Vagina (tissue), 2 donors: ENCODE measurements at regions not wholly inside any gene's neighbourhood (a gene's known extent, or its start where the extent isn't known, plus 50 kb on each side); places are given as distances from the start of the nearest gene placed in this dataset.

Experiments
- DNase-seq, 2 donors: peaks; one replicate each; pipeline ENCODE4 v3.0.0-alpha.2; 2017; ENCODE audit errors: extremely low spot score in 2 of 2
- H3K27ac ChIP-seq: fragments of 200-600 bp; sonication (generic); one replicate; pipeline ENCODE4 v1.5.1; 2019
- H3K27me3 ChIP-seq: fragments of 200-600 bp; sonication (generic); one replicate; pipeline ENCODE4 v1.5.1; 2019
- H3K36me3 ChIP-seq, 2 donors: fragments of 200-600 bp; sonication (generic); one replicate each; pipeline ENCODE4 v1.5.1; 2017 to 2019
- H3K4me1 ChIP-seq: fragments of 200-600 bp; sonication (generic); one replicate; pipeline ENCODE4 v1.5.1; 2019
- H3K4me3 ChIP-seq, 2 donors: fragments of 200-600 bp; sonication (generic); 1 replicate in 1 of 2; 2 replicates in 1 of 2; pipeline ENCODE4 v1.5.1; 2016 to 2019
- H3K9me3 ChIP-seq: fragments of 200-600 bp; sonication (generic); one replicate; pipeline ENCODE4 v1.5.1; 2019
- CTCF ChIP-seq, 3 experiments: fragments of 450-650 bp in 2 of 3; fragments of 200-600 bp in 1 of 3; sonication (generic) in 1 of 3; IDR thresholded peaks; one replicate each; pipeline ENCODE4 v1.5.1; 2017 to 2019; ENCODE audit warnings: antibody characterized with exemption in 3 of 3, mild to moderate bottlenecking in 2 of 3, moderate library complexity in 2 of 3
- POLR2A ChIP-seq, 2 donors: fragments of 450-650 bp; IDR thresholded peaks; one replicate each; pipeline ENCODE4 v1.6.1; 2017; ENCODE audit warnings: antibody characterized with exemption in 2 of 2, mild to moderate bottlenecking in 2 of 2, moderate library complexity in 2 of 2
- POLR2AphosphoS5 ChIP-seq, 2 donors: sonication (generic); formaldehyde crosslinking; IDR thresholded peaks; one replicate each; pipeline ENCODE4 v1.9.0; 2017; ENCODE audit warnings: antibody characterized with exemption in 2 of 2, mild to moderate bottlenecking in 2 of 2, low read depth in 1 of 2; ENCODE audit not compliant: insufficient read depth in 1 of 2
- intact Hi-C: fragments of 100-400 bp; cut with DNase I; formaldehyde crosslinking; loops from one replicate; pipeline ENCODE4 v1.15.1; 2023

- intact Hi-C loops: no loop called here
- H3K4me1 ChIP-seq: no peaks in the 10 kb centered on the region
These were observed 85.7 kb upstream of the SERP2 start for GRCh38 chr13:44287958-44288357.

GRCh38 chr13:44292545-44292944 is 81.1 kb upstream of the SERP2 start:
- TF ChIP-seq POLR2AphosphoS5 (IDR thresholded peaks at IDR 0.05; ENCODE audit: insufficient read depth in 1 of 2, low read depth in 1 of 2): peak in 1 of 2 donors; percentile 46
- no peak for TF ChIP-seq CTCF (IDR thresholded peaks at IDR 0.05)
- intact Hi-C loops: no loop called here
- Histone ChIP-seq H3K4me3 (no peak overlapping the region), H3K27ac (no peak overlapping the region), H3K9me3 (no peaks in the 10 kb centered on the region), H3K4me1 (peaks cover 12% of the 10 kb centered on the region), H3K36me3 (no peaks in the 10 kb centered on the region), H3K27me3 (no peaks in the 10 kb centered on the region)
- DNase-seq: no peak

More at GRCh38 chr13:44287958-44288357, 85.7 kb upstream of the SERP2 start:
- TF ChIP-seq POLR2AphosphoS5 (IDR thresholded peaks at IDR 0.05; ENCODE audit: insufficient read depth in 1 of 2, low read depth in 1 of 2) (no peak), POLR2A (IDR thresholded peaks at IDR 0.05) (no peak), CTCF (IDR thresholded peaks at IDR 0.05) (no peak)
- H3K27ac ChIP-seq: no peak overlapping the region
- H3K4me3 ChIP-seq: no peak overlapping the region
- H3K36me3 ChIP-seq: no peaks in the 10 kb centered on the region
- no peak for DNase-seq
- H3K9me3 ChIP-seq: no peaks in the 10 kb centered on the region
- H3K27me3 ChIP-seq: no peaks in the 10 kb centered on the region

- no peaks in the 10 kb centered on the region for H3K27me3 ChIP-seq
- no peaks in the 10 kb centered on the region for H3K36me3 ChIP-seq
- no peak overlapping the region for H3K4me3 ChIP-seq
- no peak for DNase-seq
- intact Hi-C loops: no loop called here
- peak overlapping the region; percentile 24 for H3K27ac ChIP-seq
- no peak for TF ChIP-seq POLR2AphosphoS5 (IDR thresholded peaks at IDR 0.05; ENCODE audit: insufficient read depth in 1 of 2, low read depth in 1 of 2)
- TF ChIP-seq CTCF (IDR thresholded peaks at IDR 0.05): no peak
- no peak for TF ChIP-seq POLR2A (IDR thresholded peaks at IDR 0.05)
- H3K9me3 ChIP-seq: no peaks in the 10 kb centered on the region
- H3K4me1 ChIP-seq: peaks cover 12% of the 10 kb centered on the region
These were observed 80.2 kb upstream of the SERP2 start for GRCh38 chr13:44293374-44293773.

- H3K27me3 ChIP-seq: no peaks in the 10 kb centered on the region
- intact Hi-C loops: no loop called here
- peaks cover 12% of the 10 kb centered on the region for H3K4me1 ChIP-seq
- TF ChIP-seq CTCF (IDR thresholded peaks at IDR 0.05) (no peak), POLR2A (IDR thresholded peaks at IDR 0.05) (no peak), POLR2AphosphoS5 (IDR thresholded peaks at IDR 0.05; ENCODE audit: insufficient read depth in 1 of 2, low read depth in 1 of 2) (no peak)
- H3K4me3 ChIP-seq: no peak overlapping the region
- no peaks in the 10 kb centered on the region for H3K9me3 ChIP-seq
- H3K36me3 ChIP-seq: no peaks in the 10 kb centered on the region
- peak overlapping the region; percentile 24 for H3K27ac ChIP-seq
- no peak for DNase-seq
These were observed 79.5 kb upstream of the SERP2 start for GRCh38 chr13:44293908-44294735.

GRCh38 chr13:44294876-44295275 is 78.7 kb upstream of the SERP2 start:
- no peak overlapping the region for H3K4me3 ChIP-seq
- H3K27me3 ChIP-seq: no peaks in the 10 kb centered on the region
- TF ChIP-seq POLR2A (IDR thresholded peaks at IDR 0.05) (no peak), CTCF (IDR thresholded peaks at IDR 0.05) (no peak), POLR2AphosphoS5 (IDR thresholded peaks at IDR 0.05; ENCODE audit: insufficient read depth in 1 of 2, low read depth in 1 of 2) (no peak)
- H3K4me1 ChIP-seq: peaks cover 12% of the 10 kb centered on the region
- H3K9me3 ChIP-seq: no peaks in the 10 kb centered on the region
- no peak overlapping the region for H3K27ac ChIP-seq
- peak in 1 of 2 donors; percentile 62 for DNase-seq
- H3K36me3 ChIP-seq: no peaks in the 10 kb centered on the region
- intact Hi-C loops: no loop called here
